ENCODE measurements at regions not wholly inside any gene's neighbourhood (a gene's known extent, or its start where the extent isn't known, plus 50 kb on each side); places are given as distances from the start of the nearest gene placed in this dataset.
"Not testable (repeated sequence)": the region's sequence is repeated elsewhere in the genome, so short reads cannot be mapped to it uniquely, and the experiment has no call there.

- DNase-seq = no peak
Observed at GRCh38 chr16:5215901-5216300, 118.3 kb upstream of the EEF2KMT start.

GRCh38 chr16:5214466-5214865 is 116.9 kb upstream of the EEF2KMT start:
- no peak for DNase-seq

GRCh38 chr16:5212501-5212900 is 114.9 kb upstream of the EEF2KMT start:
- not testable (repeated sequence) for DNase-seq

- DNase-seq = not testable (repeated sequence)
Observed at GRCh38 chr16:5207862-5208498, 110.4 kb upstream of the EEF2KMT start.

GRCh38 chr16:5207001-5207523 is 109.5 kb upstream of the EEF2KMT start:
- DNase-seq = no peak

GRCh38 chr16:5206331-5206990 is 108.9 kb upstream of the EEF2KMT start:
- no peak for DNase-seq

GRCh38 chr16:5205361-5206040 is 107.9 kb upstream of the EEF2KMT start:
- DNase-seq = no peak

GRCh38 chr16:5203675-5204074 is 106.1 kb upstream of the EEF2KMT start:
- not testable (repeated sequence) for DNase-seq

GRCh38 chr16:5200123-5200522 is 102.5 kb upstream of the EEF2KMT start:
- no peak for DNase-seq

GRCh38 chr16:5196204-5196603 is 98.6 kb upstream of the EEF2KMT start:
- no peak for DNase-seq

- DNase-seq = no peak
Observed at GRCh38 chr16:5193861-5194260, 96.3 kb upstream of the EEF2KMT start.

GRCh38 chr16:5188989-5189352 is 91.4 kb upstream of the EEF2KMT start:
- DNase-seq = no peak

- DNase-seq = no peak
Observed at GRCh38 chr16:5188318-5188988, 90.9 kb upstream of the EEF2KMT start.

GRCh38 chr16:5187402-5187952 is 89.9 kb upstream of the EEF2KMT start:
- DNase-seq = no peak

- no peak for DNase-seq
Observed at GRCh38 chr16:5186381-5186903, 88.8 kb upstream of the EEF2KMT start.

GRCh38 chr16:5176505-5176904 is 78.9 kb upstream of the EEF2KMT start:
- no peak for DNase-seq

GRCh38 chr16:5175266-5175665 is 77.7 kb upstream of the EEF2KMT start:
- DNase-seq = no peak

GRCh38 chr16:5166486-5166885 is 68.9 kb upstream of the EEF2KMT start:
- DNase-seq = no peak

GRCh38 chr16:5165429-5165828 is 67.8 kb upstream of the EEF2KMT start:
- DNase-seq = not testable (repeated sequence)

GRCh38 chr16:5162801-5163200 is 65.2 kb upstream of the EEF2KMT start:
- DNase-seq = not testable (repeated sequence)

GRCh38 chr16:5161888-5162287 is 64.3 kb upstream of the EEF2KMT start:
- not testable (repeated sequence) for DNase-seq

- not testable (repeated sequence) for DNase-seq
Observed at GRCh38 chr16:5160010-5160409, 62.4 kb upstream of the EEF2KMT start.

- not testable (repeated sequence) for DNase-seq
Observed at GRCh38 chr16:5159537-5159936, 61.9 kb upstream of the EEF2KMT start.

Data from effector CD4-positive, alpha-beta T cell (primary cell).